SH-SY5Y (cell line): ENCODE measurements at regions not wholly inside any gene's neighbourhood (a gene's known extent, or its start where the extent isn't known, plus 50 kb on each side); places are given as distances from the start of the nearest gene placed in this dataset.

Experiments used
- GATA2 ChIP-seq: IDR thresholded peaks from 2 replicates; pipeline ENCODE4 v1.6.1; 2011; ENCODE audit warnings: mild to moderate bottlenecking, low read depth, low read length
- GATA3 ChIP-seq: IDR thresholded peaks from 2 replicates; pipeline ENCODE4 v1.6.1; 2011; ENCODE audit warnings: low read depth, mild to moderate bottlenecking, low read length, moderate library complexity

- no peak for TF ChIP-seq GATA2
- no peak for TF ChIP-seq GATA3
Observed at GRCh38 chr21:36207577-36208320, 51.1 kb downstream of the DOP1B start.

GRCh38 chr21:36208326-36209013 is 51.8 kb downstream of the DOP1B start:
- TF ChIP-seq GATA3 (no peak), GATA2 (no peak)

GRCh38 chr21:36209626-36210171 is 53.1 kb downstream of the DOP1B start:
- TF ChIP-seq GATA3 (no peak), GATA2 (no peak)

- TF ChIP-seq GATA2 (no peak), GATA3 (no peak)
Observed at GRCh38 chr21:36210779-36211659, 54.4 kb downstream of the DOP1B start.

- TF ChIP-seq GATA3, result no peak
- TF ChIP-seq GATA2, result no peak
Observed at GRCh38 chr21:36211660-36212512, 55.3 kb downstream of the DOP1B start.

GRCh38 chr21:36212513-36212780 is 55.8 kb downstream of the DOP1B start:
- TF ChIP-seq GATA2, result no peak
- no peak for TF ChIP-seq GATA3

- TF ChIP-seq GATA2 (no peak), GATA3 (no peak)
Observed at GRCh38 chr21:36214561-36214960, 57.9 kb downstream of the DOP1B start.

- no peak for TF ChIP-seq GATA3
Observed at GRCh38 chr21:36217743-36218142, 61.1 kb downstream of the DOP1B start.

GRCh38 chr21:36218691-36219090 is 62.1 kb downstream of the DOP1B start:
- TF ChIP-seq GATA3 (no peak), GATA2 (no peak)

GRCh38 chr21:36223451-36223850 is 66.8 kb downstream of the DOP1B start:
- TF ChIP-seq GATA2 (no peak), GATA3 (no peak)

- TF ChIP-seq GATA2, result no peak
- no peak for TF ChIP-seq GATA3
Observed at GRCh38 chr21:36229181-36229580, 72.6 kb downstream of the DOP1B start.

GRCh38 chr21:36232641-36233040 is 76.0 kb downstream of the DOP1B start:
- TF ChIP-seq GATA3 (no peak), GATA2 (no peak)

- TF ChIP-seq GATA2 (no peak), GATA3 (no peak)
Observed at GRCh38 chr21:36235058-36235582, 78.5 kb downstream of the DOP1B start.
